HG03521 (cell line): ENCODE measurements at regions not wholly inside any gene's neighbourhood (a gene's known extent, or its start where the extent isn't known, plus 50 kb on each side); places are given as distances from the start of the nearest gene placed in this dataset.
"Not testable (repeated sequence)": the region's sequence is repeated elsewhere in the genome, so short reads cannot be mapped to it uniquely, and the experiment has no call there.

Source experiments
- ATAC-seq: cut with Tn5 transposase; IDR thresholded peaks from one replicate; pipeline ENCODE4 v1.9.1; 2021; ENCODE audit warnings: mild to moderate bottlenecking, moderate library complexity; ENCODE audit not compliant: unreplicated experiment

- not testable (repeated sequence) for ATAC-seq
Observed at GRCh38 chr6:9725776-9726175, 689.1 kb downstream of the TFAP2A start.

- ATAC-seq, result no peak
Observed at GRCh38 chr6:9717568-9717967, 697.3 kb downstream of the TFAP2A start.

- ATAC-seq, result no peak
Observed at GRCh38 chr6:9711365-9711764, 703.5 kb downstream of the TFAP2A start.

GRCh38 chr6:9710574-9710973, 704.3 kb downstream of the TFAP2A start:
- no peak for ATAC-seq

GRCh38 chr6:9708600-9708999, 706.3 kb downstream of the TFAP2A start:
- no peak for ATAC-seq

GRCh38 chr6:9704989-9705388, 709.9 kb downstream of the TFAP2A start:
- no peak for ATAC-seq

- no peak for ATAC-seq
Observed at GRCh38 chr6:9702914-9703313, 712.0 kb downstream of the TFAP2A start.

- ATAC-seq, result no peak
Observed at GRCh38 chr6:9699888-9700287, 715.0 kb downstream of the TFAP2A start.

GRCh38 chr6:9697263-9697931, 717.5 kb downstream of the TFAP2A start:
- ATAC-seq, result no peak

GRCh38 chr6:9690388-9690787, 724.5 kb downstream of the TFAP2A start:
- no peak for ATAC-seq

GRCh38 chr6:9680727-9681126, 734.1 kb downstream of the TFAP2A start:
- not testable (repeated sequence) for ATAC-seq

GRCh38 chr6:9675122-9675521, 739.8 kb downstream of the TFAP2A start:
- ATAC-seq, result no peak

GRCh38 chr6:9659848-9660247, 755.0 kb downstream of the TFAP2A start:
- no peak for ATAC-seq

- ATAC-seq, result no peak
Observed at GRCh38 chr6:9657994-9658393, 756.9 kb downstream of the TFAP2A start.

GRCh38 chr6:9647599-9647998, 767.3 kb downstream of the TFAP2A start:
- ATAC-seq, result no peak

- no peak for ATAC-seq
Observed at GRCh38 chr6:9647071-9647445, 767.8 kb downstream of the TFAP2A start.

- ATAC-seq, result no peak
Observed at GRCh38 chr6:9646342-9647070, 768.4 kb downstream of the TFAP2A start.

GRCh38 chr6:9638861-9639260, 776.0 kb downstream of the TFAP2A start:
- no peak for ATAC-seq

GRCh38 chr6:9634776-9635175, 780.1 kb downstream of the TFAP2A start:
- no peak for ATAC-seq

- ATAC-seq, result no peak
Observed at GRCh38 chr6:9632026-9632425, 782.8 kb downstream of the TFAP2A start.

- ATAC-seq, result no peak
Observed at GRCh38 chr6:9628819-9629218, 786.1 kb downstream of the TFAP2A start.

GRCh38 chr6:9627916-9628315, 787.0 kb downstream of the TFAP2A start:
- no peak for ATAC-seq

GRCh38 chr6:9623985-9624384, 790.9 kb downstream of the TFAP2A start:
- no peak for ATAC-seq
